ENCODE measurements at regions not wholly inside any gene's neighbourhood (a gene's known extent, or its start where the extent isn't known, plus 50 kb on each side); places are given as distances from the start of the nearest gene placed in this dataset.

DNA sequence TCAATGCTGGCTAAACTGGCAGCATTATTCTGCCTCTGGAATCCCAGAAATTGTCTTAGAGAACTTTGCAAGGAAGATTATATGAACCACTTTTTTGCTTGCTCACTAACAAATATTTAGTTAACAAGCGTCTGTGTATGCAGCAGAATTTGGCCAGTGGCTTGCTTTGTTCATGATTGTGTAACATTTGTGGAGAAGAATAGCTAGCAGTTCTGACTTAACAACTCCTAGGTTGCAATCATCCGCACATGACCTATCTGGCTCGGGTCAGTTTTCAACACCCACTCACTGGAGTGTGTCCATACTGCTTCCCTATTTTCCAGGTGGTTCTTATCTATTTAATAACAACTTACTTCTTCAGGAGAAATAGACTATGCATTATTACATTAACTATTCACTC, 98.5 kb downstream of the SNX18 start:
- ChIA-PET CTCF (no interaction called here), POLR2A (no interaction called here), RAD21 (ENCODE audit: low non-redundant PET in 1 of 2, low total read pairs in 2 of 2, uncharacterized antibody in 2 of 2, unreplicated experiment in 2 of 2) (no interaction called here)
- no peak overlapping the region for H3K4me2 ChIP-seq (ENCODE audit: low read length)
- H3K9me2 ChIP-seq (ENCODE audit: insufficient read depth) = no peaks in the 10 kb centered on the region
- intact Hi-C loops (cut with micrococcal nuclease) = no loop called here
- no peaks in the 10 kb centered on the region for H3K36me3 ChIP-seq (ENCODE audit: control insufficient read depth in 1 of 2, insufficient read depth in 2 of 2, low read length in 2 of 2)
- H3K9ac ChIP-seq (ENCODE audit: low read length) = no peak overlapping the region
- H4K20me1 ChIP-seq (ENCODE audit: insufficient read depth) = no peaks in the 10 kb centered on the region
- TF ChIP-seq REST (IDR thresholded peaks at IDR 0.05; ENCODE audit: low read depth) = no peak
- TF ChIP-seq ZNF274 (IDR thresholded peaks at IDR 0.05; ENCODE audit: low read depth, low read length) = no peak
- no peak for TF ChIP-seq POLR2AphosphoS5 (IDR thresholded peaks at IDR 0.05; ENCODE audit: low read depth, low read length)
- TF ChIP-seq EGR1 (IDR thresholded peaks at IDR 0.05; ENCODE audit: low read depth) = no peak
- no peak for TF ChIP-seq SIN3A (IDR thresholded peaks at IDR 0.05; ENCODE audit: low read depth)
- no peak for TF ChIP-seq RAD21 (IDR thresholded peaks at IDR 0.05; ENCODE audit: low read depth)
- TF ChIP-seq, protein P1, sequence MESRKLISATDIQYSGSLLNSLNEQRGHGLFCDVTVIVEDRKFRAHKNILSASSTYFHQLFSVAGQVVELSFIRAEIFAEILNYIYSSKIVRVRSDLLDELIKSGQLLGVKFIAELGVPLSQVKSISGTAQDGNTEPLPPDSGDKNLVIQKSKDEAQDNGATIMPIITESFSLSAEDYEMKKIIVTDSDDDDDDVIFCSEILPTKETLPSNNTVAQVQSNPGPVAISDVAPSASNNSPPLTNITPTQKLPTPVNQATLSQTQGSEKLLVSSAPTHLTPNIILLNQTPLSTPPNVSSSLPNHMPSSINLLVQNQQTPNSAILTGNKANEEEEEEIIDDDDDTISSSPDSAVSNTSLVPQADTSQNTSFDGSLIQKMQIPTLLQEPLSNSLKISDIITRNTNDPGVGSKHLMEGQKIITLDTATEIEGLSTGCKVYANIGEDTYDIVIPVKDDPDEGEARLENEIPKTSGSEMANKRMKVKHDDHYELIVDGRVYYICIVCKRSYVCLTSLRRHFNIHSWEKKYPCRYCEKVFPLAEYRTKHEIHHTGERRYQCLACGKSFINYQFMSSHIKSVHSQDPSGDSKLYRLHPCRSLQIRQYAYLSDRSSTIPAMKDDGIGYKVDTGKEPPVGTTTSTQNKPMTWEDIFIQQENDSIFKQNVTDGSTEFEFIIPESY (IDR thresholded peaks at IDR 0.05; ENCODE audit: extremely low read depth, insufficient replicate concordance, low read length) = no peak
- TF ChIP-seq ZFX (IDR thresholded peaks at IDR 0.05) = no peak
- no peak for TF ChIP-seq POLR2A (IDR thresholded peaks at IDR 0.05; ENCODE audit: borderline replicate concordance, extremely low read depth, insufficient read depth, insufficient read length)
- TF ChIP-seq YY1 (IDR thresholded peaks at IDR 0.05; ENCODE audit: extremely low read depth, insufficient replicate concordance, low read depth, low read length) = no peak
- no peak for TF ChIP-seq FOSL1 (IDR thresholded peaks at IDR 0.05; ENCODE audit: low read depth)
- no peak for TF ChIP-seq JUND (IDR thresholded peaks at IDR 0.05)
- no peak for TF ChIP-seq SP1 (IDR thresholded peaks at IDR 0.05; ENCODE audit: low read depth)
- TF ChIP-seq CTCF (IDR thresholded peaks at IDR 0.05 in 2 of 3, conservative IDR thresholded peaks at IDR 0.05 in 1 of 3; ENCODE audit: borderline replicate concordance in 1 of 3, insufficient read depth in 1 of 3, low read depth in 2 of 3, low read length in 2 of 3) = no peak
- TF ChIP-seq, protein P2, sequence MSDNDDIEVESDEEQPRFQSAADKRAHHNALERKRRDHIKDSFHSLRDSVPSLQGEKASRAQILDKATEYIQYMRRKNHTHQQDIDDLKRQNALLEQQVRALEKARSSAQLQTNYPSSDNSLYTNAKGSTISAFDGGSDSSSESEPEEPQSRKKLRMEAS (IDR thresholded peaks at IDR 0.05) = no peak
- TF ChIP-seq EZH2phosphoT487 (IDR thresholded peaks at IDR 0.05; ENCODE audit: borderline replicate concordance) = no peak
- TF ChIP-seq ELF1 (IDR thresholded peaks at IDR 0.05; ENCODE audit: borderline replicate concordance, low read depth) = no peak
- TF ChIP-seq, protein P3, sequence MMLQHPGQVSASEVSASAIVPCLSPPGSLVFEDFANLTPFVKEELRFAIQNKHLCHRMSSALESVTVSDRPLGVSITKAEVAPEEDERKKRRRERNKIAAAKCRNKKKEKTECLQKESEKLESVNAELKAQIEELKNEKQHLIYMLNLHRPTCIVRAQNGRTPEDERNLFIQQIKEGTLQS (IDR thresholded peaks at IDR 0.05) = no peak
- H3K27ac ChIP-seq (ENCODE audit: low read depth, low read length) = no peak overlapping the region
- no peak for ATAC-seq
- no peak overlapping the region for H3K4me3 ChIP-seq (replicated peaks in 1 of 2; ENCODE audit: low read depth in 1 of 2, low read length in 2 of 2)
- no peak for DNase-seq (ENCODE audit: low read depth, low spot score)
- no TSS peak for BruUV-seq (replicated peaks)
- H3K27me3 ChIP-seq (ENCODE audit: insufficient read depth, low read length) = 0 out of 2 replicates have a peak, but pooled peaks cover 4% of the 10 kb centered on the region
- H2AFZ ChIP-seq (ENCODE audit: low read depth, low read length, poor library complexity, severe bottlenecking) = no peak overlapping the region
- no peaks in the 10 kb centered on the region for H3K9me3 ChIP-seq (ENCODE audit: control insufficient read depth in 1 of 2, insufficient read depth in 1 of 2, low read depth in 1 of 2, low read length in 2 of 2)
- no peaks in the 10 kb centered on the region; a peak in 1 of 4 replicates for H3K4me1 ChIP-seq (ENCODE audit: control insufficient read depth in 1 of 2, insufficient read depth in 2 of 2, low read length in 2 of 2)
- H3K79me2 ChIP-seq (ENCODE audit: insufficient read depth, low read length) = no peaks in the 10 kb centered on the region

All from HCT116 (cell line).